DMS79 treated with DMSO at 0.1 percent for 48 hours (cell line): ENCODE measurements at regions not wholly inside any gene's neighbourhood (a gene's known extent, or its start where the extent isn't known, plus 50 kb on each side); places are given as distances from the start of the nearest gene placed in this dataset.

Experiments used
- DNase-seq: peaks from one replicate; lab custom pipeline; 2025; lab: John Stamatoyannopoulos, UW

DNA sequence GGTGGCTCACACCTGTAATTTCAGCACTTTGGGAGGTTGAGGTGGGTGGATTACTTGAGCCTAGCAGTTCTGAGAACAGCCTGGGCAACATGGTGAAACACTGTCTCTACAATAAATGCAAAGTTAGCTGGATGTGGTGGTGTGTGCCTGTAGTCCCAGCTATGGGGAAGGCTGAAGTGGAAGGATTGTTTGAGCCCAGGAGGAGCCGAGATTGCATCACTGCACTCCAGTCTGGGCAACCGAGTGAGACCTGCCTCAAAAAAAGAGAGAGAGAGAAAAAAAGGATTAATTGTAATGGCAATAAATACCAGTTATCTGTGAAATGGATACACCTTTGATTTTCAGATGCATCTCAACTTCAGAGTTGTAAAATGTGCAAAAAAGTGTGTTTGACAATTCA is 58.8 kb downstream of the SPRY1 start:
- no peak for DNase-seq

DNA sequence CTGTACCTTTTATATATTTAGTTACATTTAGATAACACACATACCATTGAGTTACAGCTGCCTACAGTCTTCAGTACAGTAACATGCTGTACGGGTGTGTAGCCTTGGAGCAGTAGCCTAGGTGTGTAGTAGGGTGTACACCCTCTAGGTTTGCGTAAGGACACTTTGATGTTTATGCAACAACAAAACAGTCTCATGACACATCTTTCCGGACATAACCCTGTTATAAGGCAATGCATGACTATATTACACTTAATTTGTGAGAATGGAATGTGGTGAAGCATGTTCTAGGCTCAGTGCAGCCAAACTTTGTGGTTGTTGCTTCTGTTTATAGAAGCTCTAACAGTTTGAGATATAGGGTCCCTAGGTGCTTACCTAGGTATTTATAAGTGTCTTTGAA is 65.4 kb downstream of the SPRY1 start:
- no peak for DNase-seq

DNA sequence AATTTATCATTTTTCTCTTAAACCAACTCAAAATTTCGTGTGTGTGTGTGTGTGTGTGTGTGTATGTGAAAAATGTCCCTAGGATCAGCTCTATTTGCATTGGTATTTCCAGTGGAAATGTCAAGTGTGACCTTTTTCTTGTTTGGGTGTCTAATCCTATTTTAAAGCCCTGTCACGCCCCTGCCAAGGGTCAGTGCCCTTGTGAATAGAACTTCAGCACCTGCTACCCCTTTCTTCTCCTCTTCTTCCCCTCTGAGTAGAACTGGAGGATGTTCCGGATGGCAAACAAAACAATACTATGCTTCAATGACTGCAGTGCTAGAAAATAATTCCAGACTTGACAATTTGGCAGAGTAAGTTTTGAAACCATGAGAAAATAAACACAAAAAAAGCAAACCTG is 67.3 kb downstream of the SPRY1 start:
- DNase-seq, result no peak

DNA sequence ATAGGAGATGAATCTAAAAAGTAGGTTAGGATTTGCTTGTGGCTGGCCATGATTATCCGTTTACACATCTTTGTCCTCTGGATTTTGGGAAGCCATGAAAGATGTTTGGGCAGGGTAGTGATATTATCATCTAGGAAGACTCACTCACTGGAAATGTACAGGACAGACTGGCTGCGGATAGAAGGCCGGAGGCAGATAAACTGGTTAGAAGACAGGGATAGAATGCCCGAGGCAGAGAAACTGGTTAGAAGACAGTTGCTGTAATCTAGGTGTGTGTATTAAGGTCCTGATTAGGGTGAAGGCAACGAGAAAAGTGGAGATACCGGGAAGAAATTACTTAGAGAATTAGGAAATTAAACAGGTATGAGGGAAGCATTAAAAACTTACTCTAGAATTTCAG is 68.8 kb downstream of the SPRY1 start:
- no peak for DNase-seq

DNA sequence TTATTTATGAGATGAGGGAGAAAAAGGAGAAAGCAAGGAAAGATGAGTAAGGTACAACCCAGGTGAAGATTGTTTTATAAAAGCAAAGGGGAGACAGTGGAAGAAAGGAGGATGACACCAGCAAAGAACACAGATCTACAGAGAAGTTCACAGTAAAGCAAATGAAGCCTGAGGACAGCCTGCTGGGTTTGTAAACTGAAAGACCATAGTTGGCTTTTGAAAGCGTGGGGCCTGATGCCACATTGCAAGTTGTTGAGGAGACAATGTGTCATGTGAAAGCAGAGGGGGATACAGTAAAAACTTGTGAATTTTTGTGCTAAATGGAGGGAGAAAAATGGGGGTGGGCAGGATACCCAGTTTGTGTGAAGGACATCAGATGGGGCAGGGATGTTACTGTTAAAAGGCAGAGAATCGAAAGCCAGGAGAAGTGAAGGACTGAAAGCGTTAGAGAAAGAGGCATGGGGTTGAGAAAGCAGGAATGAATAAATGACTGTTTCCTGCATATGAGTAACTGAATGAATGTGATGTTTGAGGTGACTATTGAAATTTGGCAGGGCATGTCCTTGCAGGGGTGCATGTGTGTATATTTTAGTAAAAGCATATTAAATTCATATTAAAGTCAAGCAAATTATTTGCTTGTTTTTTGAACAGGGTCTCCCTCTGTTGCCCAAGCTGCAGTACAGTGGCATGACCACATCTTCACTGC is 69.6 kb downstream of the SPRY1 start:
- no peak for DNase-seq

DNA sequence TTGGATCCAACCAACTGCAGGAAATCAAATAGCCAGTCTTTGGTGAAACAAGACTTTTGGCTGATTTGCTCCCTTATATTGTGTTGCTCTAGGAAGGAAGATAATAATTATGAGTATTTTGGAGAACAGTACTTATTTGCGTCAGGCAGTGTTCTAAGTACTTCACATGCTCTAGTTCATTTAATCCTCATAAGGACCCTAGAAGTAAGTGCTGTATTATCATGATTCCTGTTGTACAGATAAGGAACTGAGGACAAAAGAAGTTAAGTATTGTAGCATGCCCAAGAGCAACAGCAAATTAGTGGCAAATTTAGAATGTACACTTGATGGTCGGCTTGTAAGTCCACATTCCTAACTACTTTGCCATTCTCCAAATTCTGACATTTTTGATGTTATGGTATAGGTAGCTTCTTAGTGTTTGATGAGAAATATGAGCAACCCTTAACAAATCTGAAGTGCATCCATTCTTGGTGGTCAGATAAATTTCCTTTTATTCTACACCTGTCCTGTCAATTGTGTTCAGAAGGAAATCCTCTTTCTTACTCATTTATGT is 72.0 kb downstream of the SPRY1 start:
- DNase-seq, result peak; percentile 7

DNA sequence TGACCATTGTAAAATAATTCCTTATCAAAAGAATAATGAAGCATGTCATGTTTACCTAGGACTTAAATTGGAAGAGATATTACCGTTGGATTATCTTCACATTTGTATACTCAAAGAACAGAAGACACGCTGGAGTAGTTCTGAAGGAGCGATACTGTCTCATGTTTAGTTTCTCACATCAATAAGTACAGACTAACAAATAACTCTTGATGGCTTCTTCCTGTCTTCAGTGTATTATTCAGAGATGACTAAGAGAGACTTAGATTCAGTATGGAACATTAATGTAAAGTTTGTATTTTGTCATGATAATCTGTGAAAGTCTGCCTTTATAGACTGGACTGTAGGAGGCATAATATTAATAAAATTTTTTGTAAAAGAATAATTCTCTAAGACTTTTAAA is 72.7 kb downstream of the SPRY1 start:
- no peak for DNase-seq

DNA sequence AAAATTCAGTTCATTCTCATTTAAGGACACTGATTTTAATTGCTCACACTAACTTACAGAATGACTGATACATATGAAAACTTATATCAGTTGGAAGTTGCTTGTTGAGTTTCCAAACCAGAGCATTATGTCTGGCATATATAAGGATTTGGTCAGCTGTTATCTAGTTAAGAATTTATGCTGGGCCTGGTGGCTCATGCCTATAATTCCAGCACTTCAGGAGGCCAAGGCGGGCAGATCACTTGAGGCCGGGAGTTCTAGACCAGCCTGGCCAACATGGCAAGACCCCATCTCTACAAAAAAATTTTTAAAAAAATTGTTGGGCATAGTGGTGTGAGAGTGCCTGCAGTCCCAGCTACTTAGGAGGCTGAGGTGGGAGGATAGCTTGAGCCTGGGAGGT is 73.1 kb downstream of the SPRY1 start:
- DNase-seq, result no peak

DNA sequence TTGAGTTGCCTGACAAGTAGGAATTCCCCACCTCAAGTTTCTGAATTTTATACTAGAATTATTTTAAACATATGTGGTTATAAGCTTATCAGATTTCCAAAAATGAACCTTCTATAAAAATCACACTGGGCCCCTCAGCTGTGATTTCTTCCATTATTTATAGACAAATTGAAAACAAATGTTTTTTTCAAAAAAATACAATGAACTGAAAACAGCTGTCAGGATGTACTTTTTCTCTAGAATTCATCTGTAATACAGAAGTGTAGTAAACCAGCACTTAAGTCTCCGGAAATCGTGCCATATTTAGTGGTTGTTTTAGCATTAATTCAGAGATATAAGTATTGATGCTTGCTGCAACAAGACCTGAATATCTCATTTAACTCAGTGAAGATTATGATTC is 74.0 kb downstream of the SPRY1 start:
- no peak for DNase-seq

DNA sequence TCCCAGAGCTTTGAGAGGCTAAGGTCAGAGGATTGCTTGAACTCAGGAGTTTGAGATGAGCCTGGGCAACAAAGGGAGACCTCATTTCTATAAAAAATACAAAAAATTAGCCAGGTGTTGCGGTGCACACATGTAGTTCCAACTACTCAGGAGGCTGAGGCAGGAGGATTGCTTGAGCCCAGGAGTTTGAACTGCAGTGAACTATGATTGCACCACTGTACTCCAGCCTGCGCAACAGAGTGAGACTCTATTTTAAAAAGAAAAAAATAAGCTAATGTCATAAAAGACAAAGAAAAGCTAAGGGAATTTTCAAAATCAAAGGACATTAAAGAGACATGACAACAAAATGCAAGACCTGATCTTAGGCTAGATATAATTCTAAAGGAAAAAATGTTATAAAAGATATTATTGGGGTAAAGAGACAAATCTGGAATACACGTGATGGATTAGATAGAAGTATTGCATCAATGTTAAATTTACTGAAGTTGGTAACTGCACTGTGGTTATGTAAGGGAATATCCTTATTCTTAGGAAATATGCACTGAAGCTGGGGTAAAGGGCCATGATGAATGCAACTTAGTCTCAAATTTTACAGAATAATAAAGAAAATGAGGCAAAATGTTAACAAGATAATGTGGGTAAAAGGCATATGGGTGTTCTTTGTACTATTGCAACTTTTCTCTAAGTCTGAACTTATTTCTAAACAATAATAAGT is 75.2 kb downstream of the SPRY1 start:
- DNase-seq, result no peak

DNA sequence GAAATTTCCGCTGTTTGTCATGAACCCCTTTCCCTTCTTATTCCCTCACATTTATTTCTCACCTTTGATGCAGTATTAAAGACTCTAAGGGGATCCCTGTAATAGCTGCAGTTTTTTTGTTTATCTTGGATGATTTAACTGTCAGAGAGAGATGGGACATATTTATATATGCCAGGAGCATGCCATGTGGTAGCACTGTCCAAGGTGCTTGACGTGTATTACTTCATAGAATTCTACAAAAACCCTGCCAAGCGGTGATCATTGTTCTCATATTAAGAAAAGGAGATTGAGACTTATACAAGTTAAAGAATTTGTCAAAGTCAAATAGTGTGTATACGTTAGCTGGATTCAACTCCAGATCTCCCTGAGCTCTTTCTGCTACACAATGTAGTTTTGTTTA is 78.2 kb downstream of the SPRY1 start:
- no peak for DNase-seq

DNA sequence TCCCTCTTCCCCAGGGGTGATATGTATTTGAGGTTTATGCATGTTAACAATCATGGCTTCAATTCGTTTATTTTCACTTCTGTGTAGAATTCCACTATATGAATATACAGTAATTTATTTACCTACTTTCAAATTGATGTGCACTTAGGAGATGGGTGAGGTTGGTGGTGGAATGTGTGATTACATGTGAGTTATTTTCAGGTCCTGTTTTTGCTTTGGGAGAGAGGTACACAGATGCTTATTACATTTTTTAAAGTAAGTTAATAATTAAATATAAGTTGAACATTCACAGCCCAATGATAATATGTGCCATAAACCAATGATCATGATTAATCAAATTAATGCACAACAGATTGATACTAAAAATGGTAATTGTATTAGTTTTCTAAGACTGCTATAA is 79.5 kb downstream of the SPRY1 start:
- DNase-seq, result no peak

DNA sequence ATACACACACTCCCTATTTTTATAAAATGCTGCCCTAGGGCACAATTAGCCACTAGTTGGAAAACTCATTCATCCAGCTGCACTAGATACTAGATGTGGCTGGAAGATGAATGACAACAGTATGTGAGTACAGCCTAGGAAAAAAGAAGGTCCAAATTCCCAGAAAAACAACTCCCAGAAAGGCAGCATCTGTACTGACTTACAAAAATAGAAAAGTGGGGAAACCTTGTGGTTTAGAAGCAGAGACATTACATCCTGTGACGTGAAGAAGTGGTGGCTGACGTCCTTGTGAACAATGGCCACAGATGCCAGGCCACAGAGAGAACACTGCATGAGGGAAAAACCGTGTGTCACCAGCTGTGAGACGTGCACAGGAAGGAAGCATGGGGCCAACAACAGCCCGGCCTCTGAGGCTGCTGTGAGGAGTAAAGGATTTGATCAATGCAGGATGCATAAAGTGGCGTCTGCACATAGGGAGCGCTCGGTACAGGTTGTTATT is 81.2 kb downstream of the SPRY1 start:
- no peak for DNase-seq

DNA sequence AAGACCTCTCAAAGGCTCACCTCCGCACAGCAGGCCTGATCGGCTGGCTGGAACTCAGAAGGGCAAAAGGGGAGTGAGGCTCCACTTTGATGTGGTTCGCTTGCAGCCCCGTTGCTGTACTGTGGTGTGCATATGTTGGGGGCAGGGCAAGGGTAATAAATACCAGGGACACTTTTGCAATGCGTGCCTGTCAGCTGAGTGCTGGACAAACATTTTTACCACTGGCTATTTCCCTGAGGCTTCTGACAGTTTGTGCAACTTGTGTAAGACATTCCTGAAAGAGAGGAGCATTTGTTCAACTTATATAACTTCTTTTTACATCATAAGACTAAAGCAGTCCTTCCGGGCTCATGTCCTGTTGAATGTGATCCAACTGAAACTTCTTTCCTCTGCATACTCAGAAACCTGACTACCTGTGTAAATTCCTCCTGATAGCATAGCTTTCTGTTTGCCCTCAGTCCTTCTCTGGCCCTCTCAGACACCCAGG is 82.3 kb downstream of the SPRY1 start:
- no peak for DNase-seq

DNA sequence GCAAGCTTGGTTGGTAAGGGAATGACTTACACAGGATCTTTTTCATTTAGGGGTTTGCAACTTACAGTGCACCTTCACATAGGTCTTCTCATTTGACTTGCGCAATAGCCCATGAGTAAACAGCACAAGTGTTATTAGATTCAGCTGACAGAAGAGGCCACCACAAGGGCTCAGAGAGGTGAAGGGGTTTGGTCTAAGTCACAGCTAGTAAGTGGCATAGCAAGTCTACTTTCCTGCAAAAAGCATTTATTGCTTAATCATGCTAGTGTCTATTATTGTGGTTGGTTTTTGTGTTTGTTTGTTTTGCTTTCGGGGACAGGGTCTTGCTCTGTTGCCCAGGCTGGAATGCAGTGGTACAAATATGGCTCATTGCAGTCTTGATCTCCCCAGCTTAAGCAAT is 83.3 kb downstream of the SPRY1 start:
- DNase-seq, result no peak

DNA sequence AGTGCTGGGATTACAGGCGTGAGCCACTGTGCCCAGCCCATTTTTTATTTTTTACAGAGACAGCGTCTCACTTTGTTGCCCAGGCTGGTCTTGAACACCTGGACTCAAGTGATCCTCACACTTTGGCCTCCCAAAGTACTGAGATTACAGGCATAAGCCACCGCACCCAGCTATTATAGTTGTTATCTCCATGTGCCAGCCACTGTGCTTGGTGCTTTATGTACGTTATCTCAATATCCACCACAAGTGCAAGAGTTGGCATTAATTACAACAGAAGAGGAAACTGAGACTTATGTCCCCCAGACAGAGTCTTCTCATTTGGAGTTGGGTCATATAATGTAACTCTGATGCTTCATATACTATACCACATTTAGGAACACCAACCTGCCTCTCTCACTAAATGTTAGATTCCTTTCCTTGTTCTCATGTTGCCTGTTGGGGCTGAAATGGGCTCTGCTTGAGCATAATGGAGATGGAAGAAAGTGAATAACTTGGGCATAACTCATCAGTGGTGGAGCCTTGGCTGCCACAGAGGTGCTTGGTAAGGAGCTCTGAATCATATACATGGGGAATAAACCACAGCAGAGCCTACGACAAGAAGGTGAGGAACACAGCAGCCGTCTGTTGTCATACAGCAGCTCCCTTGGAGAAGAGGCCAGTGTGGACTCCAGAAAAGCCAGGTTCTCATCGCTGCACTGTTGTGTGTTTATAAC is 84.3 kb downstream of the SPRY1 start:
- no peak for DNase-seq

DNA sequence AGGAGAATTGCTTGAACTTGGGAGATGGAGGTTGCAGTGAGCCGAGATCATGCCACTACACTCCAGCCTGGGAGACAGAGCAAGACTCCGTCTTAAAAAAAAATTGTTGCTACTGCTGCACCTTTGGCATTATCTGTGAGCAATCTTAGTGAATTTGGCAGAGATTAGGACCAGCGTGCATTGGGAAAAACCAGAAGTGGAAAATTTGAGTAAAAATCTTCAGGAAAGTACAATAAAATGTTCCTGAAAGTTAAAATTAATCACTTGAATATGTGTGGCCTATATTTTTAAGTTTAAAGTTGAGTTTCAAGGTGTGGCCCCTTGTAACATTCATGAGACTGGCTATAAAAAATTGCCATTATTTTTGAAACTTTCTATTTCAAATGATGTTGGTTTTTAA is 85.1 kb downstream of the SPRY1 start:
- DNase-seq, result no peak

DNA sequence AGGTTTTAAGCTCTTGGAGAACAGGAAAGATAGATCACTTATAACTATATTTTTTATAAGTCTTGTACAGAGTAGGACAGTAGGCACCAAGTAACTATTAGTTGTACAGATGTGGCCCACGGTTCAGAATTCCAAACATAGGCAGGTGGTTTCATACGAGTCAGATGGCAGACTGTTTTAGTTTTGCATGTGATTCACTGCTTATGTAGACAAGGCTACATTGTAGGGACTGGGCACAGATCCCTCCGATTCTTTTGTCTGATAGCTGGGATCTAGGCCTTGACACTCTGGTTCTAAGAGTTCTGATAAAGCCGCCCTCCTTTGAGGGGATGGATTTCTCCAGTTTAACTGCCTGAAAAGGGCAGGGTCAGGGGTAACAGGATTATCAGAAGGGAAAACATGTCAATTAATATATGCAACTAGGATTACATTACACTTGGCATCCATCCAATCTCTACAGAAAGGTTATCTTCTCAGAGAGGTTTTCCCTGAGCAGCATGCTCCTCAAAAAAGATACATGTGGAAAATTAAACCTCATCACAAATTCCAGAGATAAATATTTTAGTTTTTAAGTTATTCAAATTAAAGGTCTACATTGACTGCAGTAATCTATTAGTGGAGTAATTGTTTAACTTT is 87.8 kb downstream of the SPRY1 start:
- no peak for DNase-seq

DNA sequence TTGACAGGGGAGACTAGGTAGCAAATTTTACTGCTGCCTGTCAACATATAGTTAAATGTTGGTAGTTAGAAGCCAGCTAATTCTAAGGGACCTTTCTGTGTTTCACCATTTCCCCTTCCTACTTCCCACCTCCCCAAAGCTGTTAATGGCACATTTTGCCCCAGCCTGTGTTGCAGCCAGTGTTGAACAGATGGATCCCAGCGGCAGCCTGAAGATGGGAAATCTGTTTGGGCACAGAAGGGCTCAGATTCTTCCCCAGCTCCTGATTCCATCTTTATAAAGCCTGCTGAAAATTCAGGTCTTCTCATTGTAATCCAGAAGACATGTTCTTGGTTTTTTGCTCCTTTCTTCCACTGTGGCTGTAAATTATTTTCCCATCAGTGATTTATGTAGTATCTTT is 89.0 kb downstream of the SPRY1 start:
- no peak for DNase-seq

DNA sequence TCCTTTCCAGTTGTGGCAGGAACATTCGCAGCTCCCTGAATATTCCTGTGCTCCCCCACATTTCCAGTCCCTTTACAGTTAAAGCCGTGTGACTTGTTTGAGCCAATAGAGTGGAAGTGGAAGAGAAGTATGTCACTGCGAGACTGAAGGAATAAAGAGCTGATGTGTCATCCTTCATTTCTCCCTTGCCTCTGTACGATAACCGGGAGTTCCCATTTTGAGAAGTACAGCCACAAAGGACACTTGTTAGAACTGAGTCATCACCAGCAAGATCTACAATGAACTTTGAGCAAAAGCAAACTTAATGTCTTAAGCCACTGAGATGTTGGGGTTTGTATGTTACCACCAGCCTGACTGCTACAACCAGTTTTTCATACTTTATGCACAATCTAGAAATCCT is 92.3 kb downstream of the SPRY1 start:
- DNase-seq, result no peak

DNA sequence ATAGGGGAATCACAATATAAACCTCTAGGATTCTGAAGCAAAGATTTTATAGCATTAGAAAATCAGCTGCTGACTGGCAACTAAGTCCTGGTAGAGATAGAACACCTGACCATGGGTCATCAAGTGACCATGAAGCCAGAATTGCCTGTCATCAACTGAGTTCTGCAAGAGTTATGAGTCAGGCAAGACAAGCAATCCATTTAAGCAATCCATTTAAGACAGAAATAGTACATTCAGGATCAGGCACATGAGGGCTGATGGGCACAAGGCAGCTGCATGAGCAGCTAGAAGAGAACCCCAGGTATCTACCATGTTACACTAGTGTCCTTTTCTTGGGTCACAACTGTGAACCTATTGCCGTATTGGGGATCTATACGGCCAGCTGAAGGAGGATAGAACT is 98.9 kb downstream of the SPRY1 start:
- DNase-seq, result no peak

DNA sequence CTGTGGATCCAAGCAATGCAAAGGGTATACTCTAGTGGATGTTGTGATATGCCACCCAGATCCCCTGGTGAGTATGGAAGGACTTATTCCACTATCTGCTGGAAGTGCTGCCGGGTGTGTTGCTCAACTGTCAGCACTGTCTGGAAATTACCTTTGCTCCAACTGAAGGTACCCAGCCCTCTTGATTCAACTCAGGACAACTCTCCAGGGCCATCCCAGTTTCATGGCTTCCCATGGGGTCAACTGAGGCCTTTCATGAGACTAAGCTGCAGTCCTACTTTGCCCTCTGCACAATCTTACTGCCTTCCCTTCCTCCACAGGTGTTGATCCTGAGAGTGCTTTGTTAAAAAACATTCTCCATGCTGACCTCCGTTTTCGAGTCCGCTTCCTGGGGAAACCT is 99.8 kb downstream of the SPRY1 start:
- DNase-seq, result no peak
